GM21423 (cell line): ENCODE measurements at regions not wholly inside any gene's neighbourhood (a gene's known extent, or its start where the extent isn't known, plus 50 kb on each side); places are given as distances from the start of the nearest gene placed in this dataset.
"Not testable (repeated sequence)": the region's sequence is repeated elsewhere in the genome, so short reads cannot be mapped to it uniquely, and the experiment has no call there.

Experiments
- ATAC-seq: cut with Tn5 transposase; IDR thresholded peaks from one replicate; pipeline ENCODE4 v1.9.1; 2021; ENCODE audit warnings: mild to moderate bottlenecking, moderate library complexity; ENCODE audit not compliant: unreplicated experiment

DNA sequence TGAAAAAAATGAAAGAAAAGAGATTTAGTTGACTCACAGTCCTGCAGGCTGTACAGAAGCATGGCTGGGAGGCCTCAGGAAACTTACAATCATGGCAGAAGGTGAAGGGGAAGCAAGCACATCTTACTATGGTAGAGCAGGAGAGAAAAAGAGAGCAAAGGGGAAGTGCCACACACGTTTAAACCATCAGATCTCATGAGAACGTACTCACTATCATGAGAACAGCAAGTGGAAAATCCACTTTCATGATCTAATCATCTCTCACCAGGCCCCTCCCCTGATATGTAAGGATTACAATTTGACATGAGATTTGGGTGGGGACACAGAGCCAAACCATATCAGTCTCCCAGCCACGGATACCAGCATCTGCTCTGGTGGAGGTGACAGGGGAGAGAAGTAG is 50.8 kb upstream of the CPOX start:
- no peak for ATAC-seq

DNA sequence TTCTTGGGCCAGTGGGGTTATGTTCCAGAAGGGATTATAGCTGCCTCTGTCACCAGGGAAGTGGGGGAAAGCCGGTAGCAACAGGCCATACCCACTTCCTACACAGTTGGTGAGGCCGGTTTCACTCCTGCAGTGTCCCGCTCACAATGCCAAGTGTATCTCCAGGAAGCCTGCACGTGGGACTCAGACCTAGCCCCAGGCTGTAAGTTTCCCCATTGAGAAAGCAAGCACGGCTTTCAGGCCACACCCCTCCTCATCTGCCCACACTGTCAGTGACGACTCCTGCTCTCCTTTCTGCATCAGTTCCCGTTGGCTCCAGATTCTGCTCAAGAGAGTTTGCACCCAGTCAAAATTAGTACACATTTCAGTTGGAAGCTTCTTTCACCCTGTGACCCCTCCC is 51.6 kb upstream of the CPOX start:
- ATAC-seq: no peak

DNA sequence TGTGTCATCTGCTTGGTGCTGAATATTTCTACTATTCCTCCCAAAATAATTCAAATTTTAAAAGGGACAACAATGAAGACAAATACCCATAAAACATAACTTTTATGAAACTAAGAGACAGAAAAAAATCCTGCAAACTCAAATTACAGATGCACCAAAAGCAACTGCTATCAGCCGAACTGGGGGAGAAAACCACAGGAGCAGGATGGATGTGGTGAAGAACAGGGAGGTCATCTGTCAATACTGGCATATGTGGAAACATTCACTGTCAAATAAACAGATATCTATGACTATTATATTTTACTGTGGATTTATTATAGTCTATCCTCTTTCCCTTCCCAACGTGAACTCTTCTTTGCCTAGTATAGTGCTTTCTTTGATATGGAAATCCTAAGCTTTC is 53.3 kb upstream of the CPOX start:
- ATAC-seq: no peak

DNA sequence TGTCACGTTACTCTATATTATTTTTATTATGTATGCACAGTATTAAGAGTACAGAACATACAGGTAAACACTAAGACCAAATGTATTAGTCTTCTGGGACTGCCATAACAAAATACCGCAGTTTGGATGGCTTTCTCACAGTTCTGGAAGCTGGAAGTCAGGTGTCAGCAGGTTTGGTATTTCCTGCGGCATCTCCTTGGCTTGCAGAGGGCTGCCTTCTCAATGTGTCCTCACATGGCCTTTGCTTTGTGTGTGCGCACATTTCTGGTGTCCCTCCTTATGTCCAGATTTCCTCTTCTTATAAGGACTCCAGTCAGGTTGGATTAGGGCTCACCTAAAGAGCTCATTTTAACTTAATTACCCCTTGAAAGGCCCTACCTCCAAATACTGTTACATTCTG is 53.8 kb upstream of the CPOX start:
- ATAC-seq: no peak

DNA sequence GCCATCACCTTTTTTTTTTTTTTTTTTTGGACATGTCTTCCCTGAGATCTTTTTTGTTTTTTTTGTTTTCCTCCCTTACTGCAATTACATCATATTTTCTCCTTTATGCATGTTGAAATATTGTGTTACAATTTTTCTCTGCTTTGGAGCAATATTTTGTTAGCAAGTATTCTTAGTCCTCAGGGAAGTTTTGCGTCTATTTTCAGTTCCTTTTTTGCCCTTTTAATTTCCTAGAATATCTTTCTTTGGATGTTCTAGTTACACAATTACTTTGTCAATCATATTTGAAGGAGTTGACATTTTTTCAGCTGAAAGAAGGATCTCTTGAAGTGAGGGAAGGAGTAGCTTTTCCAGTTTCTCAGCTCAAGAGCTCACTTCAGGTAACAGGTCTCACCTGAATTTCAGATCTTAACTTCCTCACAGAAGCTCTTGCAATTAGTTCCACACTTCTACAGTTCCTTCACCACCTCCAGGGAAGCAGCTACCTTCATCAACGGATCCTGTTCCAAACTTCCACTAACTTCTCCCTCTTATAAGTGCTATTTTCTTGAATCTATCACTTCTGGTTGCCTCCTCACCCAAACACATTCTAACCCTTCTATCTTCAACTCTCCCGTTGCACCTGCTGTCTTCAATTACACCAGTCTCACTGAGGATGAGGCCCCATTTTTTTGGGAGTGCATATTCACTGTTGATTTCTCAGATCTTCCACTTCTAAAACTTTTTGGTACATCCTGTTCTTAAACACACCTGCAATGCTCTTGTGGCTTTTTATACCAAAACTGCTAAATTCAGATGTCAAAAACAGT is 57.8 kb upstream of the CPOX start:
- no peak for ATAC-seq

DNA sequence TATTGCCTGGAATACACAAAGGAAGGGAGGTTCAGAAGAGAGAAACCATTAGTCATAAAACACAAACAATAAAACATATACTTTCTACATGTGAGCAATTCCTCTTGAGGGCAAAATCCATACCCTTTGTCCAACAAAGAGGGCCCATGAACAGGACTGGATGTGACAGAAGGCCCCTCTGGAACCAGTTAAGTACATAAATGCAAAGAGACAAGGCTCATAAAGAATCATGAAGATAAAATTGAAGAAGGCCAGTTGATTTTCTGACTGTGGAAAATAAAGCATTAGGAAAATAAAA is 58.3 kb upstream of the CPOX start:
- ATAC-seq: no peak

DNA sequence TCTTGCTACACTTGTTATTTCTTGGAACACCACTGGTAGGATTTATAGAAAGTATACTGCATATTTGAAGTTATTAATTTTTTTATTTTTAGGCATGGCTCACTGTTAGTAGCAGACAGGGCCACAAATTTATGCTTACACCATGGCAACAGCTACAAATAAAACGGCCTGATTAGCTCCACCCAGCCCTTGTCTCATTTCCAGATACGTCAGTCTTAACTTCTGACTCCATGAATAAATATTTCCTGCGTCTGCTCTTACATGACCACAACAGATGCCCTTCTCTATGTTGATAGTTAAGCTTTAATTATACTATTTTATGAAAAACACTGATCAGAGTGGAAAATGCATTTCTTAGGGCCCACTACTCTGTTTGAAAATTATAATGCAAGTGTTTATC is 62.3 kb upstream of the CPOX start:
- no peak for ATAC-seq

DNA sequence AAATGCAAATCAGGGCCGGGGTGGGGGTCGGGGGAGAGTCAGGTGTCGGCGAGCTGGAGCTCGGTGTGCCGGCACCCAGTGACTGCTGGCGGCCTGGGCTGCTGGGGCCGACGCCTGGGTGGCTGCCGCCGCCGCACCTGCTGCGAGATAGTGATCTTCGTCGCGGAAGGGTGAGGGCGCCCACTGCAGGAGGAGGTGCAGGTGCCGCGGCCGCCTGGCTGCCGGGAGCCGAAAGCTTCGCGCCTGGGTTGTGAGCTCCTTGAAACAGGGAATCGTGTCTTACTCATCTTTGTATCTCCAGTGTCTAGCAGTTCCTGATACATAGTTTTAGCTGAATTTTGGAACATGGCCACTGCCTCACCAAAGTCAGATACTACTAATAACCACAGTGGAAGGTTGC is 64.0 kb upstream of the CPOX start:
- peak; percentile 95 for ATAC-seq

DNA sequence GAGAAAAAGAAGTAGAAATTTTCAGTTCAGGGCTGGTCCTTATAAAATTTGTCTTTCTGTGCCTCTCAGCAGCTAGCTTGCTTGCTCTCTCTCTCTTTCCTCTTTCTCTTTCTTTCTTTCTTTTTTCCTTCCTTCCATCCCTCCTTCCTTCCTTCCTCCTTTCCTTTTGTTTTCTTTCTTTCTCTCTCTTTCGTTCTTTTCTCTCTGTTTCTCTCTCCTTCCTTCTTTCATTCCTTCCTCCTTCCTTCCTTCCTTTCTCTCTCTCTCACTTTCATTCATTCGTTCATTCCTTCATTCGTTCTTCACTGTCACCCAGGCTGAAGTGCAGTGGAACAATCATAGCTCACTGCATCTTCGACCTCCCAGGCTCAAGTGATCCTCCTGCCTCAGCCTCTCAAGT is 69.3 kb upstream of the CPOX start:
- ATAC-seq: no peak

DNA sequence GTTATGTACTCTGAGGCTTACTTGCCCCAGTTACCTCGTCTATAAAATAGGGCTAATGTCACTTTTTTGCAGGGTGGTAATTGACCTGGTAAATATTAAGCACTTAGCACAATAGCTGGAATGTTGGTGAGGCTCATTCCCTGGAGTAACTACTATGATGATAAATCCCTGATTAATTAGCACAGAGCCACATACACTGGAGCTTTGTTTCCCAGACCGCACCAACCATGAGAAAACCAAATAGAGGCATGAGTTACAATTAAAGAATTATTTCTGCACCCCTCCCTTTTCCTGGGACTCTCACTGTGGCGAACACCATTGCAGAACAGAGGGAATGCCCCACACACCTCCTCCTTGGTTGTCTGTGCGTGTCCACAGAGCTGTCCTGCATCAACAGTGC is 76.6 kb upstream of the CPOX start:
- no peak for ATAC-seq

DNA sequence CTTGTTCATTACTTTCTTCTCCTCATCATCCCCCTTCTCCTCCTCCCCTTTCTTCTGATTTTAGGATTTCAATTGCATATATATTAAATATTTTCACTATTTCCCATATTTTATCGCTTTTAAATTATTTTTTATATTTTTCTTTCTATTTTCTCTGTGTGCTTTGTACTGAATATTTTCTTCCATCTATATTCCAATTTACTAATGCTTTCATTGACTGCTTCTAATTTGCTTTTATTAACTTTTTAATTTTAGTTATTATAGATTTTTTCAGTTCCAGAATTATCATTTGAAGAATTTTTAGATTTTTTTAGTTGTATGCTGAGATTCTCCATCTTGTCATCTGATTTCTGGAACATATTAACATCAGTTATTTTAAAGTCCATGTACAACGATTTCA is 83.2 kb upstream of the ST3GAL6 start:
- no peak for ATAC-seq

DNA sequence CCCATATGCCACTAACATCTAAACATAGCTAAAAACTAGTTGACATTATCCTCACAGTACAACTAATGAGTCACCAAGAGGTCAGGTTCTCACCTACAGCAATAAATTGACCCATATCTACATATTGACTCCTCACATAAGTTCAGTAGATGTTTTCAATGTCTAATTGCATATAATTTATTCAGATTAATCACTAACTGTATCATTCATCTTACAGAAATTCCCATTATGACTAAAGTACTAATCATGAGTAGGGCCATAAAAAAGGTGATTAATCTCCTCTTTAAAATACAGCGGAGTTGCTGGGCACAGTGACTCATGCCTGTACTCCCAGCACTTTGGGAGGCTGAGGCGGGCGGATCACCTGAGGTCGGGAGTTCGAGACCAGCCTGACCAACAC is 82.4 kb upstream of the ST3GAL6 start:
- ATAC-seq: no peak

DNA sequence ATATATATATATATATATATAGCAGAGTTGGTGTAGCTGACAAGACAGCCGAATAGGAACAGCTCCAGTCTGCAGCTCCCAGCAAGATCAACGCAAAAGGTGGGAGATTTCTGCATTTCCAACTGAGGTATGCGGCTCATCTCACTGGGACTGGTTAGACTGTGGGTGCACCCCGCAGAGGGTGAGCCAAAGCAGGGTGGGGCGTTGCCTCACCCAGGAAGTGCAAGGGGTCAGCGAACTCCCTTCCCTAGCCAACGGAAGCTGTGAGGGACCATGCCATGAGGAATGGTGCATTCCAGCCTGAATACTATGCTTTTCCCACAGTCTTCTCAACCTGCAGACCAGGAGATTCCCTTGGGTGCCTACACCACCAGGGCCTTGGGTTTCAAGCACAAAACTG is 81.7 kb upstream of the ST3GAL6 start:
- no peak for ATAC-seq

DNA sequence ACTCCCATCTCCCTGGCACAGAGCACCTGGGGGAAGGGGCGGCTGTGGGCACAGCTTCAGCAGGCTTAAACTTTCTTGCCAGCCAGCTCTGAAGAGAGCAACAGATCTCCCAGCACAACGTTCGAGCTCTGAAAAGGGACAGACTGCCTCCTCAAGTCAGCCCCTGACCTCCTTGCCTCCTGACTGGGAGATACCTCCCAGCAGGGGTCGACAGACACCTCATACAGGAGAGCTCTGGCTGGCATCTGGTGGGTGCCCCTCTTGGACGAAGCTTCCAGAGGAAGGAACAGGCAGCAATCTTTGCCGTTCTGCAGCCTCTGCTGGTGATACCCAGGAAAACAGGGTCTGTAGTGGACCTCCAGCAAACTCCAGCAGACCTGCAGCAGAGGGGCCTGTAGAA is 80.7 kb upstream of the ST3GAL6 start:
- ATAC-seq: not testable (repeated sequence)

DNA sequence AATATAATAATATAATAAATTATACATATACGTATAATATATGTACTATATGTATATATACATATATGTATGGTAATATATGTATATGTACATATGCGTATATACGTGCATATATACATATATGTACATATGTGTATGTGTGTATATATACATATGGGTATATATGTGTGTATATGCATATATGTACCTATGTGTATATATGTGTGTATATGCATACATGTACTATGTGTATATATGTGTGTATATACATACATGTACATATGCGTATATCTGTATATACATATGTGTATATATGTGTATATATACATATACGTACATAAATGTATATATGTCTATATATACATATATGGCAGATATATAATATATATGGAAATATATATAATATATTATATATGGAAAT is 74.8 kb upstream of the ST3GAL6 start:
- ATAC-seq: no peak

DNA sequence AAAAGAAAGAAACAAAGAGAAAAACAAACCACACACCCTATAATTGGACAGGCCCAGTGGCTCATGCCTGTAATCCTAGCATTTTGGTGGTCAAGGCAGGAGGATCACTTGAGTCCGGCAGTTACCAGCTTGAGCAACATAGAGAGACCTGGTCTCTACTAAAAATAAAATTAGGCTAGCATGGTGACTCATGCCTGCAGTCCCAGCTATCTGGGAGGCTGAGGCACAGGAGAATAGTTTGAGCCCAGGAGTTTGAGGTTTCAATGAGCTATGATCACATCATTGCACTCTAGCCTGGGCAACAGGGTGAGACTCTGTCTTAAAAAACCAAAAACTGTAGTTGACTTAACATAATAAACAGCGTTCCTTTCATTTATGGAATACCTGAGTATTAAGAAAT is 72.3 kb upstream of the ST3GAL6 start:
- ATAC-seq: no peak

DNA sequence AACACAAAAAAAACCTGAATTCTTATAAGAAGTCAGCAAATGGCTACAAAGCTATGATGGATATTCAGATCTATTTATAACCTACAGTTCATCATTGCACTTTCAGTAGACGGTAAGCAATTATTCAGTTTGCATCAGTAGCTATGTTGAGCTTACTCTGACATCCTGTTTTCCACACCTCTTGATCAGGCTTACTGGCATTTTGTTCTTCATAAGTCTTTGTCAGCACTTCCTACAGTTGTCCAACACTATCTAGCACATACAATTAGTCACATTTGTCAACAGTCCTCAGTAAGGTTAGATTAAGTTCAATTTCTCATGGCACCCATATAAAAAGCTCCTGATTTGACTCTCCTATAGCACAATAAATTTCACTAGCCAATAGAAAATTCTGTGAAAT is 71.2 kb upstream of the ST3GAL6 start:
- no peak for ATAC-seq

DNA sequence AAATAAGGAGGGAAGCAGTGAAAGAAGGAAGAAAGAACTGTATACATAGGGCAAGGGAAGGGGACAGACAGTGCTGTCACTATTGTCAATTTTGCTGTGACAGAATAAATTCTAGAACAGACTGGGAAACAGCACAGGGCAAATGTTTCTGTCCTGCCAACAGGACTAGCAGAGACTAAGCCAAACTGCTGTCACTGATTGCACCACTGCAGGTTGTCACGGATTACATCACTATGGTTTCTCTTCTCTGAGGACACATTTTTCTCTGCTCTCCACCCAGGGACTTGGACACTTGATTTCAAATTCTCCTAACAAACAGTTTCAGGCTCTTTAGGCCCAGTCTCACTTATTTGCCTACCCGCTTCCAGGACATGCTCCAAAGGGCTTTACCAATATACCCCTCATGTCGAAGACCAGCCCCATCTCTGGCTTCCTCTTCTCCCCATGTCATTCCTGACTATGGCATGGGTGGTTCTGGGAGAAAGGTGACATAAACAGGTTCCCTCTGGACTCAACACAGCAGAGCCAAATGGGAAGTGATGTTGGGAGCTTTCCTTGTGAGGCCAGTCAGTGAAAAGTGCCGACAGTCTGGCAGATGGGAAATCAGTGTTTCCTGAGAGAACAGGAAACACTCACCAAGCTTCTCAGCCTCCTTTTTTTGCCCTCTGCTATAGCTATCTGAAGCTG is 70.2 kb upstream of the ST3GAL6 start:
- no peak for ATAC-seq

DNA sequence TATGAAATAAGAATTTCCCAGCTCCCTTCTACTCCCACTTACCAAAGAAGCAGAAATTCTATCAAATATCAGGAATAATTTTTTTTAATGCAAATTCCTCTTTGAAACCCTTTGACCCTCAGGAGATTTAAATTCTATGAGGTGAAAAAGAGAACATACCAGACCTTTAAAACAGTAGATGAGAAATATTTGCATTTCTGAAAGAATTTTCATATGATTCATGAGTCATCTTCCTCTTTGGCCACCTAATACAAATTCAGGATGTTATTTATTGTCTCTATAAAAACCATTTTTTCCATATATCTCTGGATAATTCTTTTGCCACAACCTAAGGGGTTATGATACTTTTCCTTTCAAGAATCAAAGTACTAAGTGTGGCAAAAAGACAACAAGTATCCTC is 67.3 kb upstream of the ST3GAL6 start:
- no peak for ATAC-seq

DNA sequence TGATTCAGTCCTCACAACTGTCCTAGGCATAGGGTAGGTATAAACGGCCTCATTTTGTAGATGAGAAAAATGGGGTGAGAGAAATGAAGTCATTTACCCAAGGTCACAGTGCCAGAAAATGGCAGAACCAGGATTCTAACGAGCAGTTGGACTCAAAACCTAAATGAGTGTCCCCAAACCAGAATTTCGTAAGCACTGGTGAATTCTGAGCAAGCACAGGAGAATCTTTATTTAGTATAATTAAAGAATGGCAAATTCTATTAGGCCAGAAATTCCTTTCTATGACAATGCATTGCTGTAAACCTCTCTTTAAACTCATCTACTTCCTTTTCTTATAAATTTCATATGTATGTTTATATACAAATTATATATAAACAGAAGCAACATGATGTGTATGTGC is 66.8 kb upstream of the ST3GAL6 start:
- not testable (repeated sequence) for ATAC-seq

DNA sequence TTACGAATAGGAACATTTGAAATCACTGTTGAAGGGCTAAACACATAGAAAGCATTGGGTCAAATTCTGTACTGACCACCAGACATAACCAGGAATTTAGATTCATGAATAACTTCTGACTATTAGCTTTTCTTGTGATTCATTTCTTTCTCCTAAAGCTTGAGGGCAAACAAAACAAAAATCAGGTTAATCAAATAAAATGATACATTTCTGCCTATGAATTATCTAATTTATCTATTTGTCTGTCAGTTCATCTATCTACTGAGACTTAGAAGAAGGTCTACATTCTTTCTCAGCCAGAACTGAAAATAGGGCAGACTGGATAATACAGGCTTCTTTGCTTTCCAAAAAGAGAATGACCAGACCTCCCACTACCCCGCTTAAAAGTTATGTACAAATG is 65.9 kb upstream of the ST3GAL6 start:
- ATAC-seq: no peak

DNA sequence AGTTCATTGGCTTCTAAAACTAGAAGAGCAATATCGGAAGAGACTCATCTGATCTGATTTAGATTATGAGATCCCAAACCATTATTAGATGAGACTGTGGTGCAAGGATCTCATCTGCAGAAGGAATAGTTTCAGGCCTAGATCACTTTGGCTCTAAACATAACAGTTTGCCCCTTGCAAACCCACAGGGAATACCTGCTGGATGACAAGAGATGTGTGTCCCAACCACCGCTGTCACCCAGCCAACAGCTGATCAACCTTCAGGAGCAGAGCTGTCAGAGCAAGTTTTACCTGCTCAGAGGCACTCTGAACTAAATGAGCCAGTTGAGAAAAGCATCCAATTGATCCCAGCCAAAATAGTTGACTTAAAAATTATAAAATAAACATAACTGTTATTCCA is 64.0 kb upstream of the ST3GAL6 start:
- ATAC-seq: no peak

DNA sequence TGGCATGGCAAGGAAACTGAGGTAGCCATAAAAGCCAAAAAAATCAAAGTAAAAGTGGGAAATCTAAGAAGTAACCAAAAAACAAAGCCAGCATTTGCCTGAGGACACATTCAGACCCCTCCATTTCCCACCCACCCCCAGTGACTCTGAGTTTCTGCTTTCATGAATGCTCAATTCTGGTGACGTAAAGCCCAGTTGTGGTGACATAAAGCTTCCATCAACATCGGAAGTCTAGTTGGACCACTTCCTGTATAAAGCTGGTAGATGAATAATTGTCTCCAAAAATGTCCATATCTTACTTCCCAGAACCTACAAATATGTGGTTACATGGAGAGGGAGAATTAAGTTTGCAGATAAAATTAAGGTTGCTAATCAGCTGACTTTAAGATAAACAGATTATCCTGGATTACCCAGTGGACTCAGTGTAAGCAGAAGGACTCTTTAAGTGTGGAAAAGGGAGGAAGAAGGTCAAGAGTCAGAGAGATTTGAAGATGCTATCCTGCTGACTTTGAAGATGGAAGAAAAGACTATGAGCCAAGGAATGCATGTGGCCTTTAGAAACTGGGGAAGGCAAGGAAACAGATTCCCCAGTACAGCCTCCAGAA is 62.0 kb upstream of the ST3GAL6 start:
- no peak for ATAC-seq
